ENCODE measurements at regions not wholly inside any gene's neighbourhood (a gene's known extent, or its start where the extent isn't known, plus 50 kb on each side); places are given as distances from the start of the nearest gene placed in this dataset.

GRCh38 chrX:30950391-30950790, 61.3 kb upstream of the TAB3 start:
- no peaks in the 10 kb centered on the region for H3K9me3 Mint-ChIP-seq
- DNase-seq (no peak), ATAC-seq (ENCODE audit: low read depth) (no peak)
- H3K4me3 Mint-ChIP-seq: no peak overlapping the region
- TF ChIP-seq CTCF (IDR thresholded peaks at IDR 0.05): no peak
- no peaks in the 10 kb centered on the region for H3K27me3 Mint-ChIP-seq
- H3K27ac Mint-ChIP-seq: no peak overlapping the region
- ChIA-PET CTCF (interaction anchor here (0.9 kb wide), 1 partner anchor 21 kb away, joined by 3 read pairs; no protein-coding TSS in a partner anchor), POLR2A (no interaction called here)
- no peaks in the 10 kb centered on the region for H3K36me3 Mint-ChIP-seq (ENCODE audit: low read depth)
- intact Hi-C loops (cut with micrococcal nuclease): no loop called here
- no peaks in the 10 kb centered on the region for H3K4me1 Mint-ChIP-seq

- ChIA-PET CTCF (no interaction called here), POLR2A (no interaction called here)
- no peaks in the 10 kb centered on the region for H3K36me3 Mint-ChIP-seq (ENCODE audit: low read depth)
- no peaks in the 10 kb centered on the region for H3K27me3 Mint-ChIP-seq
- no peak for ATAC-seq (ENCODE audit: low read depth)
- no peak overlapping the region for H3K4me3 Mint-ChIP-seq
- no peak for TF ChIP-seq CTCF (IDR thresholded peaks at IDR 0.05)
- H3K9me3 Mint-ChIP-seq: no peaks in the 10 kb centered on the region
- DNase-seq: no peak
- intact Hi-C loops (cut with micrococcal nuclease): no loop called here
- H3K4me1 Mint-ChIP-seq: no peaks in the 10 kb centered on the region
- no peak overlapping the region for H3K27ac Mint-ChIP-seq
Observed at GRCh38 chrX:30949554-30949953, 60.5 kb upstream of the TAB3 start.

- ATAC-seq (ENCODE audit: low read depth): no peak
- CTCF ChIA-PET: no interaction called here
- Mint-ChIP-seq H3K9me3 (no peaks in the 10 kb centered on the region), H3K36me3 (ENCODE audit: low read depth) (no peaks in the 10 kb centered on the region), H3K27ac (no peak overlapping the region), H3K4me3 (no peak overlapping the region), H3K4me1 (no peaks in the 10 kb centered on the region), H3K27me3 (no peaks in the 10 kb centered on the region)
- DNase-seq: no peak
- intact Hi-C loops (cut with micrococcal nuclease): no loop called here
- POLR2A ChIA-PET: no interaction called here
- no peak for TF ChIP-seq CTCF (IDR thresholded peaks at IDR 0.05)
Observed at GRCh38 chrX:30948626-30949025, 59.6 kb upstream of the TAB3 start.

- ATAC-seq (ENCODE audit: low read depth): no peak
- Mint-ChIP-seq H3K27me3 (no peaks in the 10 kb centered on the region), H3K27ac (no peak overlapping the region), H3K4me1 (no peaks in the 10 kb centered on the region), H3K36me3 (ENCODE audit: low read depth) (no peaks in the 10 kb centered on the region), H3K4me3 (no peak overlapping the region), H3K9me3 (no peaks in the 10 kb centered on the region)
- TF ChIP-seq CTCF (IDR thresholded peaks at IDR 0.05): no peak
- ChIA-PET CTCF (no interaction called here), POLR2A (no interaction called here)
- no peak for DNase-seq
- intact Hi-C loops (cut with micrococcal nuclease): no loop called here
Observed at GRCh38 chrX:30948051-30948450, 59.0 kb upstream of the TAB3 start.

- H3K4me3 Mint-ChIP-seq: no peak overlapping the region
- CTCF ChIA-PET: no interaction called here
- no peak overlapping the region for H3K27ac Mint-ChIP-seq
Observed at GRCh38 chrX:30943984-30944383, 54.9 kb upstream of the TAB3 start.

More at GRCh38 chrX:30943984-30944383, 54.9 kb upstream of the TAB3 start:
- POLR2A ChIA-PET: no interaction called here
- no peaks in the 10 kb centered on the region for H3K9me3 Mint-ChIP-seq
- no peaks in the 10 kb centered on the region for H3K27me3 Mint-ChIP-seq
- DNase-seq: no peak
- no peaks in the 10 kb centered on the region for H3K36me3 Mint-ChIP-seq (ENCODE audit: low read depth)
- H3K4me1 Mint-ChIP-seq: no peaks in the 10 kb centered on the region
- no peak for ATAC-seq (ENCODE audit: low read depth)
- intact Hi-C loops (cut with micrococcal nuclease): no loop called here
- TF ChIP-seq CTCF (IDR thresholded peaks at IDR 0.05): no peak

All from activated B cell treated with CpG ODN at 0.5 μM for 24 hours (primary cell).